Loucy (cell line): ENCODE measurements at regions not wholly inside any gene's neighbourhood (a gene's known extent, or its start where the extent isn't known, plus 50 kb on each side); places are given as distances from the start of the nearest gene placed in this dataset.

Experiments used
- H2AFZ ChIP-seq: fragments of 200-600 bp; sonication (generic); 2 replicates; pipeline ENCODE4 v1.6.0; 2016; ENCODE audit warnings: antibody characterized with exemption, mild to moderate bottlenecking, low read length, moderate library complexity
- H3F3A ChIP-seq: fragments of 200-600 bp; 2 replicates; pipeline ENCODE4 v1.6.0; 2016; ENCODE audit warnings: antibody characterized with exemption, low read depth, mild to moderate bottlenecking
- H3K27me3 ChIP-seq: fragments of 200-600 bp; sonication (generic); 2 replicates; pipeline ENCODE4 v1.6.1; 2014; ENCODE audit warnings: low read length, mild to moderate bottlenecking; ENCODE audit not compliant: insufficient read depth, poor library complexity, severe bottlenecking
- H3K36me3 ChIP-seq: fragments of 200-600 bp; sonication (generic); 2 replicates; pipeline ENCODE4 v1.6.1; 2016; ENCODE audit warnings: low read length; ENCODE audit not compliant: insufficient read depth
- H3K4me1 ChIP-seq: fragments of 200-600 bp; sonication (generic); 2 replicates; pipeline ENCODE4 v1.5.1; 2014; ENCODE audit warnings: low read length, mild to moderate bottlenecking; ENCODE audit not compliant: insufficient read depth, poor library complexity, severe bottlenecking
- H3K4me2 ChIP-seq: fragments of 200-600 bp; sonication (generic); 2 replicates; pipeline ENCODE4 v1.6.0; 2014; ENCODE audit warnings: antibody characterized with exemption, low read length, low read depth, mild to moderate bottlenecking; ENCODE audit not compliant: poor library complexity, severe bottlenecking
- H3K4me3 ChIP-seq: fragments of 200-600 bp; sonication (generic); 2 replicates; pipeline ENCODE4 v1.5.1; 2014; ENCODE audit warnings: low read length, mild to moderate bottlenecking, mixed read lengths; ENCODE audit not compliant: poor library complexity, severe bottlenecking
- H3K79me2 ChIP-seq: fragments of 200-600 bp; sonication (generic); 2 replicates; pipeline ENCODE4 v1.6.1; 2014; ENCODE audit warnings: low read length; ENCODE audit not compliant: insufficient read depth
- H3K9ac ChIP-seq: fragments of 200-600 bp; sonication (generic); 2 replicates; pipeline ENCODE4 v1.6.0; 2014; ENCODE audit warnings: mild to moderate bottlenecking, low read depth, low read length, moderate library complexity; ENCODE audit not compliant: poor library complexity, severe bottlenecking
- H3K9me2 ChIP-seq: fragments of 200-600 bp; sonication (generic); replicated peaks from 2 replicates; pipeline ENCODE4 v1.6.1; 2016; ENCODE audit warnings: low read depth, low read length, mixed read lengths
- H3K9me3 ChIP-seq: fragments of 200-600 bp; sonication (generic); 2 replicates; pipeline ENCODE4 v1.6.1; 2014; ENCODE audit warnings: mild to moderate bottlenecking, antibody characterized with exemption, low read length, low read depth; ENCODE audit not compliant: insufficient read depth
- H4K20me1 ChIP-seq: fragments of 200-600 bp; sonication (generic); 2 replicates; pipeline ENCODE4 v1.6.0; 2014; ENCODE audit warnings: antibody characterized with exemption, low read length, mild to moderate bottlenecking; ENCODE audit not compliant: insufficient read depth, poor library complexity, severe bottlenecking
- EZH2phosphoT487 ChIP-seq: fragments of 200-600 bp; IDR thresholded peaks from 2 replicates; pipeline ENCODE4 v1.6.1; 2018; ENCODE audit warnings: antibody characterized with exemption, mild to moderate bottlenecking, moderate library complexity, borderline replicate concordance
- TF ChIP-seq, protein P1 (sequence below): fragments of 200-600 bp; sonication (generic); conservative IDR thresholded peaks from 2 replicates; pipeline ENCODE4 v1.5.1; 2014; ENCODE audit warnings: mild to moderate bottlenecking, antibody characterized with exemption, low read length

DNA sequence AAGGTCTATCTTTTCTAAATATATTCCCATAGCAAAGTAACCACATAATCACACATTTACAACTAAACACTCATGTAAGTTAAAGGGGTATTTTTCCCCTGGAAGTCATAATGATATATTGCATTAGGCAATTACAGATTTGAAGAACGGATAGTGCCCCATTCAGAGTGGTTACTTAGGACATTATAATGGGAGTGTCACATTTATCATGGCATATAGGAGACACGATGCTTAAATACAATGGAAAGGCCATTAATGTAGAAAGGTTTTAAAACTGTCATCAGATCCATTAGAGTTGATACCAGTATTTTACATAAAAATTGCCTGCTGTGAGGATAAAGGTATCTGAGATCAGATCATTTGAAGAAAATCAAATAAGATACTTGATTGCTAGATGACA, 582.0 kb upstream of the SEMA6D start:
- Histone ChIP-seq H3K4me2 (no peak overlapping the region), H3K4me1 (no peaks in the 10 kb centered on the region), H3F3A (no peaks in the 10 kb centered on the region), H3K36me3 (no peaks in the 10 kb centered on the region), H3K9me3 (no peaks in the 10 kb centered on the region; the same call in 1 of the 2 replicates), H2AFZ (no peak overlapping the region), H3K9me2 (no peaks in the 10 kb centered on the region), H3K9ac (no peak overlapping the region), H3K4me3 (no peak overlapping the region), H4K20me1 (no peaks in the 10 kb centered on the region), H3K27me3 (no peaks in the 10 kb centered on the region), H3K79me2 (no peaks in the 10 kb centered on the region)
- TF ChIP-seq EZH2phosphoT487: no peak
- TF ChIP-seq, protein P1, sequence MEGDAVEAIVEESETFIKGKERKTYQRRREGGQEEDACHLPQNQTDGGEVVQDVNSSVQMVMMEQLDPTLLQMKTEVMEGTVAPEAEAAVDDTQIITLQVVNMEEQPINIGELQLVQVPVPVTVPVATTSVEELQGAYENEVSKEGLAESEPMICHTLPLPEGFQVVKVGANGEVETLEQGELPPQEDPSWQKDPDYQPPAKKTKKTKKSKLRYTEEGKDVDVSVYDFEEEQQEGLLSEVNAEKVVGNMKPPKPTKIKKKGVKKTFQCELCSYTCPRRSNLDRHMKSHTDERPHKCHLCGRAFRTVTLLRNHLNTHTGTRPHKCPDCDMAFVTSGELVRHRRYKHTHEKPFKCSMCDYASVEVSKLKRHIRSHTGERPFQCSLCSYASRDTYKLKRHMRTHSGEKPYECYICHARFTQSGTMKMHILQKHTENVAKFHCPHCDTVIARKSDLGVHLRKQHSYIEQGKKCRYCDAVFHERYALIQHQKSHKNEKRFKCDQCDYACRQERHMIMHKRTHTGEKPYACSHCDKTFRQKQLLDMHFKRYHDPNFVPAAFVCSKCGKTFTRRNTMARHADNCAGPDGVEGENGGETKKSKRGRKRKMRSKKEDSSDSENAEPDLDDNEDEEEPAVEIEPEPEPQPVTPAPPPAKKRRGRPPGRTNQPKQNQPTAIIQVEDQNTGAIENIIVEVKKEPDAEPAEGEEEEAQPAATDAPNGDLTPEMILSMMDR: no peak

DNA sequence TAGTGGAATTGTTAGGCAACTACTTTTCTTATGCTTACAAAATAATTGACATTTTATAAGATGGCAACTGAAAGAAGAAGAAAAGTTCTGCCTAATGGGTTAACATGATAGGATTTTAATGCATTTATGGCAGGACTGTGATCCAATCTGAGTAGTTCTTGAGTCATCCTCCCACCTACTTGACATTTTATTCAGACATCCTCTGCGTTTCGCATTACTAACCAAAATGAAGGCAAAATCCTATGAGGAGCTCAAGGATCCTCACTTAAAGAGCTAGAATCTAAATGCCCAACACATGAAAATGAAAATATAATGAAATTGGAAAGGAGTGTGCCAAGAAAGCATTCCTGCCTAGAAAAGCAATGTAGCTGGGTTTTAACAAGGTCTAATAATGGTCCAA, 581.1 kb upstream of the SEMA6D start:
- no peak overlapping the region for H2AFZ ChIP-seq
- H3K27me3 ChIP-seq: no peaks in the 10 kb centered on the region
- H3K4me2 ChIP-seq: no peak overlapping the region
- H3K9me3 ChIP-seq: no peaks in the 10 kb centered on the region
- no peak for TF ChIP-seq EZH2phosphoT487
- TF ChIP-seq, protein P1: no peak
- no peaks in the 10 kb centered on the region for H3K4me1 ChIP-seq
- H3F3A ChIP-seq: no peaks in the 10 kb centered on the region
- no peaks in the 10 kb centered on the region for H3K79me2 ChIP-seq
- H3K36me3 ChIP-seq: no peaks in the 10 kb centered on the region
- no peaks in the 10 kb centered on the region for H3K9me2 ChIP-seq
- H3K9ac ChIP-seq: no peak overlapping the region
- no peak overlapping the region for H3K4me3 ChIP-seq
- H4K20me1 ChIP-seq: no peaks in the 10 kb centered on the region

DNA sequence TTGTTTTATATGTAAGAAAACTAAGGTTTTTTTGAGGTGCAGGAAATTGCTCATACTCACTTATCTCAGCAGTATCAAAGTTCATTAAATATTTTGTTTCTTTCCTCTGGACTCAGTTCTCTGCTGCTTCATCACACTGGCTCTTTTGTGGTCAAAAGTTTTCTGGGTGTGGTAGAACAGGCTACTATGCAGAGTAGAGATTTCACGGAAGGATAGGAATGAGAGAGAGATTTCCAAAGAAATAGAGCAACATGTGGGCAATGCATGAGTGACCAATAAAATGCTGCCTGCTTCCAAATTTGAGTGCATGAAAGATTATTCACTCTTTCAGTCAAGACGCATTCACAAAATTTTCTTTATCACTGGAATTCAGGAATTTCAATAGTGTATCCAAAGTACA, 577.3 kb upstream of the SEMA6D start:
- H3K4me1 ChIP-seq: no peaks in the 10 kb centered on the region
- H3K79me2 ChIP-seq: no peaks in the 10 kb centered on the region
- H3F3A ChIP-seq: no peaks in the 10 kb centered on the region
- no peak overlapping the region for H3K4me3 ChIP-seq
- H3K4me2 ChIP-seq: no peak overlapping the region
- H3K9me3 ChIP-seq: no peaks in the 10 kb centered on the region
- no peak overlapping the region for H2AFZ ChIP-seq
- H3K27me3 ChIP-seq: no peaks in the 10 kb centered on the region
- H3K9me2 ChIP-seq: no peaks in the 10 kb centered on the region; the same call in 1 of the 2 replicates
- TF ChIP-seq, protein P1: no peak
- no peak for TF ChIP-seq EZH2phosphoT487
- no peak overlapping the region for H3K9ac ChIP-seq
- no peaks in the 10 kb centered on the region for H3K36me3 ChIP-seq
- H4K20me1 ChIP-seq: no peaks in the 10 kb centered on the region
